ENCODE measurements at regions not wholly inside any gene's neighbourhood (a gene's known extent, or its start where the extent isn't known, plus 50 kb on each side); places are given as distances from the start of the nearest gene placed in this dataset.

DNA sequence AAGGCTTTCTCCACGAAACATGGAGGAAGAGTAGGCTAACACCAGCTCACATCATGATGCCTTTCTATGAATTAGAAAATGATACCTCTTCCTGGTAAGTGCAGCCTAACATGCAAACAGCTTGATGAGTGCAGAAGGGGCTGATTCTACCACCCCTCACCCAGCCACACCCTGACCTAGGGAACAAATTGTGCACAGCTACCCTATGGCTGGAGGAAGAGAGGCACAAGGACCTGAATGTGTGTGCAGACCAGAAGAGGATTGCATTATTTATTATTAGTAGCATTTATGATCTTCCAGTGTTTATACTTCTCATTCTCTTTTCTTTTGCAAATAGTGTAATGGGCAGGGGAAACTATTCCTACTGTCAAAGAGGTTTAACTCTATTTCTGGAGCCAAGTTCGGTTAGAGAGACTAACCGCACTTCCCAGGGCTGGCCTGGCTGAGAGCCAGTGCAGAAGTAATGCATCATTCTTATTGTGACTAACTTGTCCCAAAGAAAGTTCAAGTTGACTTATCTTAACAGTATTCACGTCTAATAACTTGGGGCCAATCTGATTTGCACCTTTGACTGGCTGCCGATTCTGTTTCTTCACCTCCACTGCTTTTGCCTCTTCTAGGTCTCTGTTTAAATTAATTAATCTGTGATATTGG, 237.5 kb downstream of the CD83 start:
- TF ChIP-seq, protein P1, sequence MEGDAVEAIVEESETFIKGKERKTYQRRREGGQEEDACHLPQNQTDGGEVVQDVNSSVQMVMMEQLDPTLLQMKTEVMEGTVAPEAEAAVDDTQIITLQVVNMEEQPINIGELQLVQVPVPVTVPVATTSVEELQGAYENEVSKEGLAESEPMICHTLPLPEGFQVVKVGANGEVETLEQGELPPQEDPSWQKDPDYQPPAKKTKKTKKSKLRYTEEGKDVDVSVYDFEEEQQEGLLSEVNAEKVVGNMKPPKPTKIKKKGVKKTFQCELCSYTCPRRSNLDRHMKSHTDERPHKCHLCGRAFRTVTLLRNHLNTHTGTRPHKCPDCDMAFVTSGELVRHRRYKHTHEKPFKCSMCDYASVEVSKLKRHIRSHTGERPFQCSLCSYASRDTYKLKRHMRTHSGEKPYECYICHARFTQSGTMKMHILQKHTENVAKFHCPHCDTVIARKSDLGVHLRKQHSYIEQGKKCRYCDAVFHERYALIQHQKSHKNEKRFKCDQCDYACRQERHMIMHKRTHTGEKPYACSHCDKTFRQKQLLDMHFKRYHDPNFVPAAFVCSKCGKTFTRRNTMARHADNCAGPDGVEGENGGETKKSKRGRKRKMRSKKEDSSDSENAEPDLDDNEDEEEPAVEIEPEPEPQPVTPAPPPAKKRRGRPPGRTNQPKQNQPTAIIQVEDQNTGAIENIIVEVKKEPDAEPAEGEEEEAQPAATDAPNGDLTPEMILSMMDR (conservative IDR thresholded peaks at IDR 0.05; ENCODE audit: low read depth, low read length), result no peak
- DNase-seq (ENCODE audit: low read depth), result no peak
- no peak overlapping the region for H3K4me3 ChIP-seq (ENCODE audit: low read depth, low read length)

GRCh38 chr6:14359438-14359837, 241.9 kb downstream of the CD83 start:
- DNase-seq (ENCODE audit: low read depth), result no peak
- no peak overlapping the region for H3K4me3 ChIP-seq (ENCODE audit: low read depth, low read length)
- TF ChIP-seq, protein P1 (conservative IDR thresholded peaks at IDR 0.05; ENCODE audit: low read depth, low read length), result no peak

DNA sequence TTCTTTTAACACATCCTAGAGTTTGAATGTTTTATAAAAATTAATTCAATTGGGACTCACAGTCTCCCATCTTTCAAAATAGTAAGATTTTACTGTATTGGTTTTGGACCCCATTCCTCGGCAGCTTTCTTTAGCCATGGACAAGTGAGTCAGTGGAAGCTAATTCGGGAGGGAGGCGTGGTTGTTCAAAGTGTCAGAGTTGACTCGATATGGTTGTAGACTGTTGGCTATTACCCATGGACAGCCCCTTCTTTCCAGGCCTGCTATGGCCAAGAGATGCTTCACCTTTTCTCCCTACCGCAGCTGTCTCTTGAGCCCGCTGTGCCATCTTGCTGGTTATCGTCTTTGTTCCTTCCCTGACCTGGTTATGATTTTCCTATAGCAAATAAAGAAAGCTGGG, 243.0 kb downstream of the CD83 start:
- DNase-seq (ENCODE audit: low read depth), result no peak
- no peak overlapping the region for H3K4me3 ChIP-seq (ENCODE audit: low read depth, low read length)
- TF ChIP-seq, protein P1 (conservative IDR thresholded peaks at IDR 0.05; ENCODE audit: low read depth, low read length), result no peak

- H3K4me3 ChIP-seq (ENCODE audit: low read depth, low read length), result no peak overlapping the region
- no peak for DNase-seq (ENCODE audit: low read depth)
- TF ChIP-seq, protein P1 (conservative IDR thresholded peaks at IDR 0.05; ENCODE audit: low read depth, low read length), result no peak
Measured at GRCh38 chr6:14361297-14361696, 243.7 kb downstream of the CD83 start.

DNA sequence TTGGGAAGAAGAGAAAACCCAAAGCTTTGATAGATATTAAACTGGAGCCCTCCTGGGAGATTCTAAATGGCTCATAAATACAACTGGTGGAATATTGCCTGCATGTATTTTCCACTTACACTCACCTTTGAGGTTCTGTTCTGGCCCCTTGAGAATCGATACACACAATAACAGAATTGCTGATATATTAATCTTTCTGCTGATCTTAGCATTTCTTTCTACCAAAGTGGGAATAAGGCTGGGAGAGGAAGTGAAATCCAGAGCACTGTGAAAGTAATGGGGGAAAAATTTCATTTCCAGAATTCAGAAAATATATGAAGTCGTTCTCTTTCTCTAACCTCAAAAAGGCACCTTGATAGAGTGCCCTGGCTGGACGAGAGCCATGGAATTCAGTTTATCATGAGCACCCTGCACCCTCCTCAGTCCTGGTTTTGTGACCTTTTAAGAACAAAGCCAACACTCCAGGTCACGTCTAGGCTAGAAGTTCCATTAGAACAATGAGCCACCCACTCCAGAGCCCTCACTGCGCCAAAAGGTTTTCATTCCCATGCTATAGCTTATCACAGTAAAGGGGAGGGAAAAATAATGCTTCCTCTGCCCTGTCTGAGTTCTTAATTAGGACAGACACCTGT, 244.5 kb downstream of the CD83 start:
- TF ChIP-seq, protein P1 (conservative IDR thresholded peaks at IDR 0.05; ENCODE audit: low read depth, low read length), result no peak
- H3K4me3 ChIP-seq (ENCODE audit: low read depth, low read length), result no peak overlapping the region
- DNase-seq (ENCODE audit: low read depth), result no peak

GRCh38 chr6:14364370-14364769, 246.8 kb downstream of the CD83 start:
- no peak for DNase-seq (ENCODE audit: low read depth)
- TF ChIP-seq, protein P1 (conservative IDR thresholded peaks at IDR 0.05; ENCODE audit: low read depth, low read length), result no peak
- no peak overlapping the region for H3K4me3 ChIP-seq (ENCODE audit: low read depth, low read length)

DNA sequence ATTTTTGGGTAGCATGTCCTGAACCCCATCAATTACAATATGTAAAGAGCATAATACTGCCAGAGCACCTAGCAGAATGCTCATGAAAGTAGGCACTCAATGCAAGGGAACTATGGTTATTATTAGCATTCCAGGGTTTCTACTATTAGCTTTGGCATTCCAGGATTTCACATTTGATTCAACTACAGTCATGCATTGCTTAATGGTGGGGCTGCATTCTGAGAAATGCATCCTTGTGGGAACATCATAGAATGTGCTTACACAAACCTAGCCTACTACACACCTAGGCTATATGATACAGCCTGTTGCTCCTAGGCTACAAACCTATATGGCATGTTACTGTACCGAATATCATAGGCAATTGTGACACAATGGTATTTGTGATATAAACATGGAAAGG, 247.8 kb downstream of the CD83 start:
- no peak overlapping the region for H3K4me3 ChIP-seq (ENCODE audit: low read depth, low read length)
- TF ChIP-seq, protein P1 (conservative IDR thresholded peaks at IDR 0.05; ENCODE audit: low read depth, low read length), result no peak
- no peak for DNase-seq (ENCODE audit: low read depth)

Measured in epithelial cell of proximal tubule (primary cell).